Vagina (tissue), 2 donors: ENCODE measurements at regions not wholly inside any gene's neighbourhood (a gene's known extent, or its start where the extent isn't known, plus 50 kb on each side); places are given as distances from the start of the nearest gene placed in this dataset.

ENCODE experiments used
- POLR2A ChIP-seq, 2 donors: fragments of 450-650 bp; IDR thresholded peaks; one replicate each; pipeline ENCODE4 v1.6.1; 2017; ENCODE audit warnings: antibody characterized with exemption in 2 of 2, mild to moderate bottlenecking in 2 of 2, moderate library complexity in 2 of 2
- TF ChIP-seq, protein P1 (sequence below), 3 experiments: fragments of 450-650 bp in 2 of 3; fragments of 200-600 bp in 1 of 3; sonication (generic) in 1 of 3; IDR thresholded peaks; one replicate each; pipeline ENCODE4 v1.5.1; 2017 to 2019; ENCODE audit warnings: antibody characterized with exemption in 3 of 3, mild to moderate bottlenecking in 2 of 3, moderate library complexity in 2 of 3

DNA sequence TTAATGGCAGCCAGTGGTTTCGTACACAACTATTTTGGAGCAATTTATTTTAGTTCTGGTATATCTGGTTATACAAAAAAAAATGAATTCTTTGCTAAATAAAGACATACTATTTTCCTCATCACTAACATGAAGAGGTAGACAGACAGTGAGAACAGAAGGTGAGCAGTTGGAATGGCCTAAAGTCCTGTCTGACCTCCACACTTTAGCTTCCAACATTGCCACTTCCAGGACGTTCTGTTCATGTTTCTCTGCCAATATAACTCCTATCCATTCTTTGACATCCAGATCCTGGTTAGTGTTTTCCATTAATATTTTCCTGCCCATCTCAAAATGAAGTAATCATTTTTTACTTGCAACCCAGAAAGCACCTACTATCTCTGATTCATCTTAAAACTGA, 112.9 kb upstream of the FRY start:
- TF ChIP-seq, protein P1, sequence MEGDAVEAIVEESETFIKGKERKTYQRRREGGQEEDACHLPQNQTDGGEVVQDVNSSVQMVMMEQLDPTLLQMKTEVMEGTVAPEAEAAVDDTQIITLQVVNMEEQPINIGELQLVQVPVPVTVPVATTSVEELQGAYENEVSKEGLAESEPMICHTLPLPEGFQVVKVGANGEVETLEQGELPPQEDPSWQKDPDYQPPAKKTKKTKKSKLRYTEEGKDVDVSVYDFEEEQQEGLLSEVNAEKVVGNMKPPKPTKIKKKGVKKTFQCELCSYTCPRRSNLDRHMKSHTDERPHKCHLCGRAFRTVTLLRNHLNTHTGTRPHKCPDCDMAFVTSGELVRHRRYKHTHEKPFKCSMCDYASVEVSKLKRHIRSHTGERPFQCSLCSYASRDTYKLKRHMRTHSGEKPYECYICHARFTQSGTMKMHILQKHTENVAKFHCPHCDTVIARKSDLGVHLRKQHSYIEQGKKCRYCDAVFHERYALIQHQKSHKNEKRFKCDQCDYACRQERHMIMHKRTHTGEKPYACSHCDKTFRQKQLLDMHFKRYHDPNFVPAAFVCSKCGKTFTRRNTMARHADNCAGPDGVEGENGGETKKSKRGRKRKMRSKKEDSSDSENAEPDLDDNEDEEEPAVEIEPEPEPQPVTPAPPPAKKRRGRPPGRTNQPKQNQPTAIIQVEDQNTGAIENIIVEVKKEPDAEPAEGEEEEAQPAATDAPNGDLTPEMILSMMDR (IDR thresholded peaks at IDR 0.05), result no peak
- no peak for TF ChIP-seq POLR2A (IDR thresholded peaks at IDR 0.05)
